GM23338 (cell line): ENCODE measurements at regions not wholly inside any gene's neighbourhood (a gene's known extent, or its start where the extent isn't known, plus 50 kb on each side); places are given as distances from the start of the nearest gene placed in this dataset.

ENCODE experiments used
- ATAC-seq: fragments of 200-7000 bp; cut with Tn5 transposase; 3 replicates; pipeline ENCODE4 v1.9.1; 2020
- DNase-seq: peaks from one replicate; pipeline ENCODE4 v3.0.0-alpha.2; 2015; ENCODE audit warnings: low spot score
- H2AFZ ChIP-seq: fragments of 200-600 bp; sonication (generic); 2 replicates; pipeline ENCODE4 v1.8.0; 2016; ENCODE audit warnings: antibody characterized with exemption, mild to moderate bottlenecking, moderate library complexity
- H3F3A ChIP-seq: fragments of 200-600 bp; sonication (generic); replicated peaks from 2 replicates; pipeline ENCODE4 v1.8.0; 2017; ENCODE audit warnings: antibody characterized with exemption, mixed run types, low read depth
- H3K27ac ChIP-seq: fragments of 200-600 bp; sonication (generic); 2 replicates; pipeline ENCODE4 v1.6.1; 2016; ENCODE audit warnings: low read depth
- H3K27me3 ChIP-seq: fragments of 200-600 bp; sonication (generic); 2 replicates; pipeline ENCODE4 v1.8.0; 2016; ENCODE audit warnings: mild to moderate bottlenecking, mixed run types, moderate library complexity; ENCODE audit not compliant: insufficient read depth
- H3K36me3 ChIP-seq: fragments of 200-600 bp; sonication (generic); 2 replicates; pipeline ENCODE4 v1.8.0; 2016; ENCODE audit warnings: mild to moderate bottlenecking; ENCODE audit not compliant: insufficient read depth
- H3K4me1 ChIP-seq: fragments of 200-600 bp; sonication (generic); 2 replicates; pipeline ENCODE4 v1.8.0; 2016; ENCODE audit warnings: mild to moderate bottlenecking, moderate library complexity; ENCODE audit not compliant: insufficient read depth
- H3K4me2 ChIP-seq: fragments of 200-600 bp; sonication (generic); 2 replicates; pipeline ENCODE4 v1.7.1; 2017; ENCODE audit warnings: mixed run types
- H3K4me3 ChIP-seq: fragments of 200-600 bp; sonication (generic); 2 replicates; pipeline ENCODE4 v1.6.1; 2016; ENCODE audit warnings: mixed run types
- H3K79me2 ChIP-seq: fragments of 200-600 bp; sonication (generic); replicated peaks from 2 replicates; pipeline ENCODE4 v1.8.0; 2017; ENCODE audit warnings: mild to moderate bottlenecking; ENCODE audit not compliant: insufficient read depth
- H3K9me2 ChIP-seq: fragments of 200-600 bp; sonication (generic); 2 replicates; pipeline ENCODE4 v1.8.0; 2017; ENCODE audit not compliant: insufficient read depth
- H4K20me1 ChIP-seq: fragments of 200-600 bp; sonication (generic); replicated peaks from 2 replicates; pipeline ENCODE4 v1.8.0; 2017; ENCODE audit warnings: mild to moderate bottlenecking; ENCODE audit not compliant: insufficient read depth
- H3K27ac Mint-ChIP-seq: 2 replicates; pipeline ENCODE4 v1.8.0; 2020; ENCODE audit warnings: inconsistent platforms, mild to moderate bottlenecking, moderate library complexity, mixed read lengths
- H3K27me3 Mint-ChIP-seq: 3 replicates; pipeline ENCODE4 v1.8.0; 2022; ENCODE audit warnings: low read depth, mild to moderate bottlenecking, moderate library complexity, mixed read lengths, inconsistent platforms; ENCODE audit not compliant: insufficient read depth, poor library complexity
- H3K36me3 Mint-ChIP-seq: 3 replicates; pipeline ENCODE4 v1.8.0; 2021; ENCODE audit warnings: low read depth, mild to moderate bottlenecking, inconsistent platforms, moderate library complexity, mixed read lengths
- H3K4me1 Mint-ChIP-seq: 3 replicates; pipeline ENCODE4 v1.8.0; 2020; ENCODE audit warnings: mild to moderate bottlenecking, inconsistent platforms, mixed read lengths
- H3K4me3 Mint-ChIP-seq: 3 replicates; pipeline ENCODE4 v1.8.0; 2021; ENCODE audit warnings: moderate library complexity, mild to moderate bottlenecking, inconsistent platforms, mixed read lengths
- H3K9me3 Mint-ChIP-seq: 3 replicates; pipeline ENCODE4 v1.8.0; 2020; ENCODE audit warnings: moderate library complexity, mild to moderate bottlenecking, inconsistent platforms, mixed read lengths
- CREB1 ChIP-seq: fragments of 250-450 bp; sonication (Bioruptor Pico); IDR thresholded peaks from 2 replicates; pipeline ENCODE4 v1.5.0; 2020; ENCODE audit warnings: low read depth, mild to moderate bottlenecking, moderate library complexity
- EZH2 ChIP-seq: fragments of 200-600 bp; sonication (generic); IDR thresholded peaks from one replicate; pipeline ENCODE4 v1.8.0; 2017; ENCODE audit warnings: antibody characterized with exemption, mild to moderate bottlenecking, low read depth; ENCODE audit not compliant: unreplicated experiment
- JUNB ChIP-seq: IDR thresholded peaks from one replicate; pipeline ENCODE4 v1.6.1; 2016; ENCODE audit warnings: antibody characterized with exemption; ENCODE audit not compliant: unreplicated experiment
- POLR2AphosphoS5 ChIP-seq: IDR thresholded peaks from 2 replicates; pipeline ENCODE4 v1.6.1; 2016; ENCODE audit warnings: antibody characterized with exemption, low read depth
- REST ChIP-seq: IDR thresholded peaks from one replicate; pipeline ENCODE4 v1.6.1; 2018; ENCODE audit warnings: antibody characterized with exemption; ENCODE audit not compliant: unreplicated experiment
- STAT1 ChIP-seq: IDR thresholded peaks from one replicate; pipeline ENCODE4 v1.6.1; 2016; ENCODE audit warnings: antibody characterized with exemption; ENCODE audit not compliant: unreplicated experiment
- ZNF114 ChIP-seq: fragments of 250-450 bp; sonication (Bioruptor Pico); IDR thresholded peaks from 2 replicates; pipeline ENCODE4 v1.5.0; 2020; ENCODE audit warnings: mild to moderate bottlenecking, moderate library complexity
- ZNF331 ChIP-seq: fragments of 250-450 bp; sonication (Bioruptor Pico); IDR thresholded peaks from 2 replicates; pipeline ENCODE4 v1.5.0; 2020; ENCODE audit warnings: low read depth, mild to moderate bottlenecking, moderate library complexity
- TF ChIP-seq, protein P1 (sequence below), 2 experiments: fragments of 200-600 bp in 1 of 2; sonication (generic) in 1 of 2; conservative IDR thresholded peaks; 2 replicates each; pipeline versions ENCODE4 v1.5.1 to v1.6.1; 2016 to 2017; ENCODE audit warnings: antibody characterized with exemption in 2 of 2, low read depth in 2 of 2, mild to moderate bottlenecking in 2 of 2, moderate library complexity in 1 of 2
- TF ChIP-seq, protein P2 (sequence below): fragments of 250-450 bp; sonication (Bioruptor Pico); IDR thresholded peaks from 2 replicates; pipeline ENCODE4 v1.5.0; 2020; ENCODE audit warnings: mild to moderate bottlenecking, moderate library complexity

- TF ChIP-seq, protein P1, sequence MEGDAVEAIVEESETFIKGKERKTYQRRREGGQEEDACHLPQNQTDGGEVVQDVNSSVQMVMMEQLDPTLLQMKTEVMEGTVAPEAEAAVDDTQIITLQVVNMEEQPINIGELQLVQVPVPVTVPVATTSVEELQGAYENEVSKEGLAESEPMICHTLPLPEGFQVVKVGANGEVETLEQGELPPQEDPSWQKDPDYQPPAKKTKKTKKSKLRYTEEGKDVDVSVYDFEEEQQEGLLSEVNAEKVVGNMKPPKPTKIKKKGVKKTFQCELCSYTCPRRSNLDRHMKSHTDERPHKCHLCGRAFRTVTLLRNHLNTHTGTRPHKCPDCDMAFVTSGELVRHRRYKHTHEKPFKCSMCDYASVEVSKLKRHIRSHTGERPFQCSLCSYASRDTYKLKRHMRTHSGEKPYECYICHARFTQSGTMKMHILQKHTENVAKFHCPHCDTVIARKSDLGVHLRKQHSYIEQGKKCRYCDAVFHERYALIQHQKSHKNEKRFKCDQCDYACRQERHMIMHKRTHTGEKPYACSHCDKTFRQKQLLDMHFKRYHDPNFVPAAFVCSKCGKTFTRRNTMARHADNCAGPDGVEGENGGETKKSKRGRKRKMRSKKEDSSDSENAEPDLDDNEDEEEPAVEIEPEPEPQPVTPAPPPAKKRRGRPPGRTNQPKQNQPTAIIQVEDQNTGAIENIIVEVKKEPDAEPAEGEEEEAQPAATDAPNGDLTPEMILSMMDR (conservative IDR thresholded peaks at IDR 0.05; ENCODE audit: low read depth in 2 of 2) = no peak
- TF ChIP-seq ZNF331 (CRISPR knock-in tag) (no peak), JUNB (no peak), POLR2AphosphoS5 (no peak), EZH2 (no peak), CREB1 (CRISPR knock-in tag) (no peak), REST (no peak)
These were observed 178.3 kb upstream of the ZNF608 start (continued) for GRCh38 chr5:124924729-124925128.

DNA sequence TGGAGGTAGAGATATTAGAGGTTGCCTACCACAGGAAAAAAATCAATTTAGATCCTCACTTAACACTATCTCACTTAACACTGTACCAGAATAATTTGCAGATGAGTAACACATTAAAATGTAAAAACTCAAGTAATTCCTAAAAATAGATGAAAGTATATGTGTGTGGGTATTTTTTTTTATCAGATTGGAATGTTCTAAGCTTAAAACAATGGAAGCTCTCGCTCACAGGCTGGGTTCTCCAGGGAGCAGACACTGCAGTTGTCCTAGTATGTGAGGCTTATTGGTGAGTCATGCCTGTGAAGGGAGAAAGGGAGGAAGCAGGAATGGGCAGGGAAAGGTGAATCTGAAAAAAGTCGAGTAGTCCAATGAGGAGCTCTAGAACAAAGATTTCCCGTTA lies 181.3 kb upstream of the ZNF608 start:
- no peak overlapping the region for H3K27ac ChIP-seq
- no peaks in the 10 kb centered on the region for H3K79me2 ChIP-seq
- H3K36me3 ChIP-seq = no peaks in the 10 kb centered on the region
- no peaks in the 10 kb centered on the region for H3F3A ChIP-seq
- H3K4me1 ChIP-seq = peaks cover 12% of the 10 kb centered on the region
- no peak for ATAC-seq
- no peak overlapping the region for H3K4me3 Mint-ChIP-seq
- no peaks in the 10 kb centered on the region for H4K20me1 ChIP-seq
- H3K4me3 ChIP-seq = no peak overlapping the region
- H2AFZ ChIP-seq = no peak overlapping the region
- no peak for DNase-seq
- 0 out of 2 replicates have a peak, but pooled peaks cover 3% of the 10 kb centered on the region for H3K9me2 ChIP-seq
- H3K9me3 Mint-ChIP-seq = no peaks in the 10 kb centered on the region
- peaks cover 4% of the 10 kb centered on the region; the same call in 1 of the 3 replicates for H3K36me3 Mint-ChIP-seq
- H3K27ac Mint-ChIP-seq = no peak overlapping the region
- H3K27me3 ChIP-seq = no peaks in the 10 kb centered on the region
- no peaks in the 10 kb centered on the region for H3K4me1 Mint-ChIP-seq
- H3K27me3 Mint-ChIP-seq = no peaks in the 10 kb centered on the region
- H3K4me2 ChIP-seq = no peak overlapping the region
- TF ChIP-seq, protein P2, sequence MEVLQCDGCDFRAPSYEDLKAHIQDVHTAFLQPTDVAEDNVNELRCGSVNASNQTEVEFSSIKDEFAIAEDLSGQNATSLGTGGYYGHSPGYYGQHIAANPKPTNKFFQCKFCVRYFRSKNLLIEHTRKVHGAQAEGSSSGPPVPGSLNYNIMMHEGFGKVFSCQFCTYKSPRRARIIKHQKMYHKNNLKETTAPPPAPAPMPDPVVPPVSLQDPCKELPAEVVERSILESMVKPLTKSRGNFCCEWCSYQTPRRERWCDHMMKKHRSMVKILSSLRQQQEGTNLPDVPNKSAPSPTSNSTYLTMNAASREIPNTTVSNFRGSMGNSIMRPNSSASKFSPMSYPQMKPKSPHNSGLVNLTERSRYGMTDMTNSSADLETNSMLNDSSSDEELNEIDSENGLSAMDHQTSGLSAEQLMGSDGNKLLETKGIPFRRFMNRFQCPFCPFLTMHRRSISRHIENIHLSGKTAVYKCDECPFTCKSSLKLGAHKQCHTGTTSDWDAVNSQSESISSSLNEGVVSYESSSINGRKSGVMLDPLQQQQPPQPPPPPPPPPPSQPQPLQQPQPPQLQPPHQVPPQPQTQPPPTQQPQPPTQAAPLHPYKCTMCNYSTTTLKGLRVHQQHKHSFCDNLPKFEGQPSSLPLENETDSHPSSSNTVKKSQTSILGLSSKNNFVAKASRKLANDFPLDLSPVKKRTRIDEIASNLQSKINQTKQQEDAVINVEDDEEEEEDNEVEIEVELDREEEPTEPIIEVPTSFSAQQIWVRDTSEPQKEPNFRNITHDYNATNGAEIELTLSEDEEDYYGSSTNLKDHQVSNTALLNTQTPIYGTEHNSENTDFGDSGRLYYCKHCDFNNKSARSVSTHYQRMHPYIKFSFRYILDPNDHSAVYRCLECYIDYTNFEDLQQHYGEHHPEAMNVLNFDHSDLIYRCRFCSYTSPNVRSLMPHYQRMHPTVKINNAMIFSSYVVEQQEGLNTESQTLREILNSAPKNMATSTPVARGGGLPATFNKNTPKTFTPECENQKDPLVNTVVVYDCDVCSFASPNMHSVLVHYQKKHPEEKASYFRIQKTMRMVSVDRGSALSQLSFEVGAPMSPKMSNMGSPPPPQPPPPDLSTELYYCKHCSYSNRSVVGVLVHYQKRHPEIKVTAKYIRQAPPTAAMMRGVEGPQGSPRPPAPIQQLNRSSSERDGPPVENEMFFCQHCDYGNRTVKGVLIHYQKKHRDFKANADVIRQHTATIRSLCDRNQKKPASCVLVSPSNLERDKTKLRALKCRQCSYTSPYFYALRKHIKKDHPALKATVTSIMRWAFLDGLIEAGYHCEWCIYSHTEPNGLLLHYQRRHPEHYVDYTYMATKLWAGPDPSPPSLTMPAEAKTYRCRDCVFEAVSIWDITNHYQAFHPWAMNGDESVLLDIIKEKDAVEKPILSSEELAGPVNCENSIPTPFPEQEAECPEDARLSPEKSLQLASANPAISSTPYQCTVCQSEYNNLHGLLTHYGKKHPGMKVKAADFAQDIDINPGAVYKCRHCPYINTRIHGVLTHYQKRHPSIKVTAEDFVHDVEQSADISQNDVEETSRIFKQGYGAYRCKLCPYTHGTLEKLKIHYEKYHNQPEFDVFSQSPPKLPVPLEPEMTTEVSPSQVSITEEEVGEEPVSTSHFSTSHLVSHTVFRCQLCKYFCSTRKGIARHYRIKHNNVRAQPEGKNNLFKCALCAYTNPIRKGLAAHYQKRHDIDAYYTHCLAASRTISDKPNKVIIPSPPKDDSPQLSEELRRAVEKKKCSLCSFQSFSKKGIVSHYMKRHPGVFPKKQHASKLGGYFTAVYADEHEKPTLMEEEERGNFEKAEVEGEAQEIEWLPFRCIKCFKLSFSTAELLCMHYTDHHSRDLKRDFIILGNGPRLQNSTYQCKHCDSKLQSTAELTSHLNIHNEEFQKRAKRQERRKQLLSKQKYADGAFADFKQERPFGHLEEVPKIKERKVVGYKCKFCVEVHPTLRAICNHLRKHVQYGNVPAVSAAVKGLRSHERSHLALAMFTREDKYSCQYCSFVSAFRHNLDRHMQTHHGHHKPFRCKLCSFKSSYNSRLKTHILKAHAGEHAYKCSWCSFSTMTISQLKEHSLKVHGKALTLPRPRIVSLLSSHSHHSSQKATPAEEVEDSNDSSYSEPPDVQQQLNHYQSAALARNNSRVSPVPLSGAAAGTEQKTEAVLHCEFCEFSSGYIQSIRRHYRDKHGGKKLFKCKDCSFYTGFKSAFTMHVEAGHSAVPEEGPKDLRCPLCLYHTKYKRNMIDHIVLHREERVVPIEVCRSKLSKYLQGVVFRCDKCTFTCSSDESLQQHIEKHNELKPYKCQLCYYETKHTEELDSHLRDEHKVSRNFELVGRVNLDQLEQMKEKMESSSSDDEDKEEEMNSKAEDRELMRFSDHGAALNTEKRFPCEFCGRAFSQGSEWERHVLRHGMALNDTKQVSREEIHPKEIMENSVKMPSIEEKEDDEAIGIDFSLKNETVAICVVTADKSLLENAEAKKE (CRISPR knock-in tag) = no peak
- no peak for TF ChIP-seq STAT1
- TF ChIP-seq ZNF331 (CRISPR knock-in tag) = no peak
- no peak for TF ChIP-seq POLR2AphosphoS5
- TF ChIP-seq ZNF114 (CRISPR knock-in tag) = no peak
- TF ChIP-seq REST = no peak
- TF ChIP-seq JUNB = no peak
